Loucy (cell line): ENCODE measurements at regions not wholly inside any gene's neighbourhood (a gene's known extent, or its start where the extent isn't known, plus 50 kb on each side); places are given as distances from the start of the nearest gene placed in this dataset.

ENCODE experiments used
- EZH2phosphoT487 ChIP-seq: fragments of 200-600 bp; IDR thresholded peaks from 2 replicates; pipeline ENCODE4 v1.6.1; 2018; ENCODE audit warnings: antibody characterized with exemption, mild to moderate bottlenecking, moderate library complexity, borderline replicate concordance
- TF ChIP-seq, protein P1 (sequence below): fragments of 200-600 bp; sonication (generic); conservative IDR thresholded peaks from 2 replicates; pipeline ENCODE4 v1.5.1; 2014; ENCODE audit warnings: mild to moderate bottlenecking, antibody characterized with exemption, low read length

DNA sequence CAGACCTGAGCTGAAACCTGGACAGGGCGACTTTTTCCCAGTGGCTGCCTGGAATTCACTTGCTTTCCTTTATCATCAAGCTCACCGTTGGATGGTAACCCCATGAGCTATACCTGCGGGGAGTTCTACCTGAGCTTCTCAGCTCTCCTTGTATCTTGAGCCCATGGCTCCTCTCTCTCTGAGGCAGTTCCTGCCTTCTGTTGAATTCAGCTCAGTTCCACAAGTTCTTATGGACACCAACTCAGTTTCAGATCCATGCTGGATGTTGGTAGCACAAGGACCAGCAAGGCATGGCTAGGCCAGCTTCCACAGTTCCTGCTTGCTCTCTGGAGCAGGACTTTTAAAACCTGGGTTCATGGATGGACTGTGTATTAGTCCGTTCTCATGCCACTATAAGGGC is 58.3 kb upstream of the AMPD3 start:
- TF ChIP-seq, protein P1, sequence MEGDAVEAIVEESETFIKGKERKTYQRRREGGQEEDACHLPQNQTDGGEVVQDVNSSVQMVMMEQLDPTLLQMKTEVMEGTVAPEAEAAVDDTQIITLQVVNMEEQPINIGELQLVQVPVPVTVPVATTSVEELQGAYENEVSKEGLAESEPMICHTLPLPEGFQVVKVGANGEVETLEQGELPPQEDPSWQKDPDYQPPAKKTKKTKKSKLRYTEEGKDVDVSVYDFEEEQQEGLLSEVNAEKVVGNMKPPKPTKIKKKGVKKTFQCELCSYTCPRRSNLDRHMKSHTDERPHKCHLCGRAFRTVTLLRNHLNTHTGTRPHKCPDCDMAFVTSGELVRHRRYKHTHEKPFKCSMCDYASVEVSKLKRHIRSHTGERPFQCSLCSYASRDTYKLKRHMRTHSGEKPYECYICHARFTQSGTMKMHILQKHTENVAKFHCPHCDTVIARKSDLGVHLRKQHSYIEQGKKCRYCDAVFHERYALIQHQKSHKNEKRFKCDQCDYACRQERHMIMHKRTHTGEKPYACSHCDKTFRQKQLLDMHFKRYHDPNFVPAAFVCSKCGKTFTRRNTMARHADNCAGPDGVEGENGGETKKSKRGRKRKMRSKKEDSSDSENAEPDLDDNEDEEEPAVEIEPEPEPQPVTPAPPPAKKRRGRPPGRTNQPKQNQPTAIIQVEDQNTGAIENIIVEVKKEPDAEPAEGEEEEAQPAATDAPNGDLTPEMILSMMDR, result no peak
- no peak for TF ChIP-seq EZH2phosphoT487
